Body of pancreas (tissue), 4 donors: ENCODE measurements at regions not wholly inside any gene's neighbourhood (a gene's known extent, or its start where the extent isn't known, plus 50 kb on each side); places are given as distances from the start of the nearest gene placed in this dataset.
A peak's percentile ranks its signal among the peaks of the same experiment; 100 is the strongest.

ENCODE experiments used
- ATAC-seq: fragments of 150-250 bp; one replicate; pipeline ENCODE4 v1.9.1; 2016
- DNase-seq, 4 donors: peaks; one replicate each; pipeline ENCODE4 v3.0.0-alpha.2; 2019
- H3K27ac ChIP-seq, 4 donors: fragments of 200-600 bp; sonication (generic); 1 replicate in 3 of 4; 2 replicates in 1 of 4; pipeline versions ENCODE4 v1.5.1 to v1.6.1; 2016 to 2019; ENCODE audit warnings: mild to moderate bottlenecking in 1 of 4, mixed read lengths in 1 of 4, moderate library complexity in 1 of 4
- H3K27me3 ChIP-seq, 2 donors: fragments of 200-600 bp; sonication (generic); one replicate each; pipeline ENCODE4 v1.6.0; 2016; ENCODE audit warnings: mild to moderate bottlenecking in 1 of 2
- H3K36me3 ChIP-seq, 2 donors: fragments of 200-600 bp; sonication (generic); replicated peaks in 1 of 2; 2 replicates each; pipeline ENCODE4 v1.5.1; 2016; ENCODE audit warnings: low read depth in 2 of 2; ENCODE audit not compliant: insufficient read depth in 1 of 2
- H3K4me1 ChIP-seq: fragments of 200-600 bp; sonication (generic); one replicate; pipeline ENCODE4 v1.6.0; 2016
- H3K4me3 ChIP-seq, 2 donors: fragments of 200-600 bp; sonication (generic); 1 replicate in 1 of 2; 2 replicates in 1 of 2; pipeline ENCODE4 v1.5.1; 2016 to 2019
- H3K9me3 ChIP-seq, 3 donors: fragments of 200-600 bp; sonication (generic); 1 replicate in 2 of 3; 2 replicates in 1 of 3; pipeline ENCODE4 v1.5.1; 2016
- CTCF ChIP-seq, 7 experiments: fragments of 450-650 bp in 4 of 7; fragments of 200-600 bp in 3 of 7; sonication (generic) in 3 of 7; IDR thresholded peaks; one replicate each; pipeline ENCODE4 v1.5.1; 2016 to 2019; ENCODE audit warnings: antibody characterized with exemption in 7 of 7
- POLR2A ChIP-seq, 3 donors: fragments of 450-650 bp; IDR thresholded peaks; one replicate each; pipeline ENCODE4 v1.6.1; 2016; ENCODE audit warnings: antibody characterized with exemption in 3 of 3, mild to moderate bottlenecking in 2 of 3
- WGBS, 2 donors: methylation state at CpG; one replicate each; pipeline ENCODE4 v1.1.5; 2017; 5-methylcytosine and 5-hydroxymethylcytosine counted together
- intact Hi-C: fragments of 100-400 bp; cut with DNase I; formaldehyde crosslinking; loops from one replicate; pipeline ENCODE4 v1.15.1; 2023

- no peak overlapping the region for H3K27ac ChIP-seq
- intact Hi-C loops: no loop called here
- TF ChIP-seq POLR2A (IDR thresholded peaks at IDR 0.05): no peak
- TF ChIP-seq CTCF (IDR thresholded peaks at IDR 0.05): no peak
- H3K4me3 ChIP-seq: no peak overlapping the region
- H3K4me1 ChIP-seq: no peaks in the 10 kb centered on the region
- WGBS, 2 donors: 42 to 47% methylated on average over 3 of the region's 3 CpGs
- ATAC-seq (no peak), DNase-seq (no peak)
- no peaks in the 10 kb centered on the region for H3K27me3 ChIP-seq
- no peaks in the 10 kb centered on the region for H3K36me3 ChIP-seq
- no peaks in the 10 kb centered on the region for H3K9me3 ChIP-seq
Observed at GRCh38 chr5:88509403-88509802, 240.8 kb upstream of the TMEM161B start.

- H3K27ac ChIP-seq: no peak overlapping the region
- H3K27me3 ChIP-seq: no peaks in the 10 kb centered on the region
- ATAC-seq (no peak), DNase-seq (no peak)
- H3K9me3 ChIP-seq: no peaks in the 10 kb centered on the region
- TF ChIP-seq CTCF (IDR thresholded peaks at IDR 0.05) (no peak), POLR2A (IDR thresholded peaks at IDR 0.05) (no peak)
- no peak overlapping the region for H3K4me3 ChIP-seq
- no peaks in the 10 kb centered on the region for H3K4me1 ChIP-seq
- 41 to 63% methylated on average over 4 of the region's 4 CpGs for WGBS, 2 donors
- intact Hi-C loops: no loop called here
- no peaks in the 10 kb centered on the region for H3K36me3 ChIP-seq
Observed at GRCh38 chr5:88507261-88507660, 238.6 kb upstream of the TMEM161B start.

GRCh38 chr5:88503406-88503805, 234.8 kb upstream of the TMEM161B start:
- DNase-seq (no peak), ATAC-seq (no peak)
- H3K4me3 ChIP-seq: no peak overlapping the region
- no peaks in the 10 kb centered on the region for H3K36me3 ChIP-seq
- intact Hi-C loops: no loop called here
- no peaks in the 10 kb centered on the region for H3K4me1 ChIP-seq
- TF ChIP-seq POLR2A (IDR thresholded peaks at IDR 0.05) (no peak), CTCF (IDR thresholded peaks at IDR 0.05) (no peak)
- H3K27ac ChIP-seq: no peak overlapping the region
- H3K27me3 ChIP-seq: no peaks in the 10 kb centered on the region
- H3K9me3 ChIP-seq: no peaks in the 10 kb centered on the region
- 39 to 40% methylated on average over 3 of the region's 3 CpGs for WGBS, 2 donors

GRCh38 chr5:88503041-88503345, 234.3 kb upstream of the TMEM161B start:
- no peak overlapping the region for H3K4me3 ChIP-seq
- no peaks in the 10 kb centered on the region for H3K27me3 ChIP-seq
- no peaks in the 10 kb centered on the region for H3K36me3 ChIP-seq
- ATAC-seq (no peak), DNase-seq (no peak)
- 10% methylated on average over 2 of the region's 2 CpGs for WGBS, 2 donors
- no peaks in the 10 kb centered on the region for H3K9me3 ChIP-seq
- TF ChIP-seq CTCF (IDR thresholded peaks at IDR 0.05): no peak
- no peak for TF ChIP-seq POLR2A (IDR thresholded peaks at IDR 0.05)
- H3K4me1 ChIP-seq: no peaks in the 10 kb centered on the region
- H3K27ac ChIP-seq: no peak overlapping the region
- intact Hi-C loops: no loop called here

- no peak for ATAC-seq
- Histone ChIP-seq H3K27me3 (no peaks in the 10 kb centered on the region), H3K36me3 (no peaks in the 10 kb centered on the region), H3K4me1 (no peaks in the 10 kb centered on the region), H3K9me3 (no peaks in the 10 kb centered on the region), H3K27ac (no peak overlapping the region), H3K4me3 (peak overlapping the region in 1 of 2 donors; percentile 1)
- WGBS, 2 donors: 30 to 37% methylated on average over 6 of the region's 6 CpGs
- TF ChIP-seq CTCF (IDR thresholded peaks at IDR 0.05) (no peak), POLR2A (IDR thresholded peaks at IDR 0.05) (no peak)
- no peak for DNase-seq
- intact Hi-C loops: no loop called here
Observed at GRCh38 chr5:88502179-88503040, 233.8 kb upstream of the TMEM161B start.
